Fibroblast of the aortic adventitia (primary cell): ENCODE measurements at regions not wholly inside any gene's neighbourhood (a gene's known extent, or its start where the extent isn't known, plus 50 kb on each side); places are given as distances from the start of the nearest gene placed in this dataset.

Experiments used
- DNase-seq: peaks from one replicate; pipeline ENCODE4 v3.0.0-alpha.2; 2010; ENCODE audit warnings: low read depth
- H3K4me3 ChIP-seq: 2 replicates; pipeline ENCODE4 v1.5.1; 2011; ENCODE audit warnings: low read depth, mild to moderate bottlenecking, control low read depth, low read length, moderate library complexity
- TF ChIP-seq, protein P1 (sequence below): IDR thresholded peaks from 2 replicates; pipeline ENCODE4 v1.5.1; 2011; ENCODE audit warnings: mild to moderate bottlenecking, low read length, control low read depth, inconsistent platforms; ENCODE audit not compliant: insufficient read depth

DNA sequence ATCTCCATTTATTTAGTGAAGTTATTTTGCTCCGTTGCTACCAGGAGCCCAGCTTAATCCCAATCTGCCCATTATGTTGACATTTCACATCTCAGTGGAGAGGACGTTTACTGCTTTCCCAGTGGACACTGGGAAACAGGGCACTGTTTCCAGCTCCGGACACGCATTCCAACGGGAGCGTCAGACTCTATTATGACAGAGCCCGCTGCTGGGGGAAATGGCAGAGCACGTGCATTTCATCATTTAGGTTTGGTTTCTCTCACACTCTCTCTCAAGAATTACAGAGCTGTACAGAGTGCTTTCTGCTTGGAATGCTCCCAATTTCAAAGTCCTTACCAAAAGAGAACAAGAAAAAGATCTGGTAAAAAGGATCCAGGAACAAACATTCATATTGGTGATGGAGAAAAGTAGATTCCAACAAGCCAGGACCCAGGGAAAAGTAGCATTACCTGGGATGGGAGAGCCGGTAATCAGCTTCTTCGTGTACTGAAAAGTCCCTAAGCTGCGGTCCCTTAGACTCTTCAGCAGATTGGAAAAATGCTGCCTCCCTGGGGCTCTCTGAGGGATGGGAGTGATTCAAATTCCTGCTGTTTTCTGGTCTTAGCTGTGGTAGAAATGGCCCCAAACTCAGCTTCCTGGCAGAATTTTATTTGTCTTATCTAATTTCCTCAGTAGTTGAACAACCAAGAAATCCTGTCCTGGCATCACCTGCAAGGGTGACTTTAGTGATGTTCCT is 136.0 kb upstream of the THBS1 start:
- no peak overlapping the region for H3K4me3 ChIP-seq
- TF ChIP-seq, protein P1, sequence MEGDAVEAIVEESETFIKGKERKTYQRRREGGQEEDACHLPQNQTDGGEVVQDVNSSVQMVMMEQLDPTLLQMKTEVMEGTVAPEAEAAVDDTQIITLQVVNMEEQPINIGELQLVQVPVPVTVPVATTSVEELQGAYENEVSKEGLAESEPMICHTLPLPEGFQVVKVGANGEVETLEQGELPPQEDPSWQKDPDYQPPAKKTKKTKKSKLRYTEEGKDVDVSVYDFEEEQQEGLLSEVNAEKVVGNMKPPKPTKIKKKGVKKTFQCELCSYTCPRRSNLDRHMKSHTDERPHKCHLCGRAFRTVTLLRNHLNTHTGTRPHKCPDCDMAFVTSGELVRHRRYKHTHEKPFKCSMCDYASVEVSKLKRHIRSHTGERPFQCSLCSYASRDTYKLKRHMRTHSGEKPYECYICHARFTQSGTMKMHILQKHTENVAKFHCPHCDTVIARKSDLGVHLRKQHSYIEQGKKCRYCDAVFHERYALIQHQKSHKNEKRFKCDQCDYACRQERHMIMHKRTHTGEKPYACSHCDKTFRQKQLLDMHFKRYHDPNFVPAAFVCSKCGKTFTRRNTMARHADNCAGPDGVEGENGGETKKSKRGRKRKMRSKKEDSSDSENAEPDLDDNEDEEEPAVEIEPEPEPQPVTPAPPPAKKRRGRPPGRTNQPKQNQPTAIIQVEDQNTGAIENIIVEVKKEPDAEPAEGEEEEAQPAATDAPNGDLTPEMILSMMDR, result no peak
- DNase-seq, result peak; percentile 62

DNA sequence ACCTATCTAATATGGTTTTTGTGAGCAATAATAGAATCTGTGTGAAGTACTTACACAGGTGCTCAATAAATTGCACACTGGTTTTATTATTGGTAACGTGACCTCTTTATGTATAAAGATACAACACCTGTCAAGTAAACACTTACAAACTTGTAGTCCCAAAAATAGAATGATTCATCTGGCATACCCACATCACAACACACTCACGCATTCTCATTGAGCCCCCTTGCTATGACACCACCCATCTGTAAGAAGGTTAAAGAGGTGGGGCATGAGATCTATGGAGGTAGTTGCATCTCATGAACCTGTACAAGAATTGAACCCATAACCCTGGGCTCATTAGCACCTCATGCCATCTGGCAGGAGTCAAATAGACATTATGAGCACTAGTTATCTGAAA is 134.9 kb upstream of the THBS1 start:
- TF ChIP-seq, protein P1, result no peak
- no peak for DNase-seq
- H3K4me3 ChIP-seq, result no peak overlapping the region

DNA sequence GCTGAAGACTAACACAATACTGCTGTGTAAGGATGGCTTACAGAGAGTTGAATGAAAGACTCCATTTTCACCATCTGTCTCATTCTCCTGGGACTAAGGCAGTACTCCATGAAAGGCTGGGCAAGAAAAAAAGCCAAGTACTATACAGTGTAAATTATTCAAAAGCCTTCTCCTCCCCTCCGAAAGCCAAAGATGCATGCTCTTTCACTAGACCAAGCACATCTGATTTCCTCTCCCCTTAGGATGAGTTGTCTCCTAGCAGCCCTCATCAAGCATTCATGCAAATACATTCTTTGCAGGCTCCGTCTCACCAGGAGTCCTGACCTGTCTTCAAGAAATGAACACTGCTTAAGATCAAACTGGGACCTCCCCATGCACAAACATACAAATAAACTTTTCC is 133.5 kb upstream of the THBS1 start:
- no peak for DNase-seq
- TF ChIP-seq, protein P1, result no peak
- H3K4me3 ChIP-seq, result no peak overlapping the region

DNA sequence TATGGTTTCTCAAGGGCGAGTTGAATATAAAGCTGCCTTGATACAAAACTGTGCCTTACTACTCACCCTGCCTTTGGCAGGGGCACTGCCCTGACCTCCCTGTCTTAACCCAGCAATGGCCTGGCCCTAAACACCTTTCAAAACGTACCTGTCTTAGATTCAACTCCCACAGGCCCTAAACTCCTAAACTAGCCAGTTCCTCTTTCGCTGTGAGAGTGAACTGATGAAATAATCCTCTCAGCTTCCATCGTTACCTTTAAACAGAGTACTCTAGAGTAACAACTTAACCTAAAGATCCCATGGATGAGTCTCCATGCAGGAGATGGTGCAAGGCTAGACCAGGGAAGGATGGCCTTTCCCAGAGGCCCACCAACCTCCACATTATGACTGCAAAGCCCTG is 133.0 kb upstream of the THBS1 start:
- TF ChIP-seq, protein P1, result no peak
- no peak for DNase-seq
- H3K4me3 ChIP-seq, result no peak overlapping the region

DNA sequence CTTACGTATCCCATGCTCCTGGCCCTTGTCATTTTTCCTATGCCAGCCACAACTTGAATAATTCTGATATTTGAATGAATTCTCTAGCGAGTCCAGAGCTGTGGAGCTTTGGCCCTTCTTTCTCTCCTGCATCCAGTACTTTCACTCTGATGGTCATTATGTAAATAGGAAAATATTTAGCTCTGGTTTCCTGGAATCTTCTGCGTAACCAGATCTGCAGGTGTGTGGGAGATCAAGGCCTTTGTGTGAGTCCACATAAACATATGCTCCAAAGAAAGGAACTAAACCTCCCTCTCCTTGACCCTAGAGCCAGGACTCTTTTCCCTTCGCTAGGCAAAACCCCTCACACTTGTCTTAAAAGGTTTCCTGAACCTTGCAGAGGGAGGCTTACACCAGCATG is 132.5 kb upstream of the THBS1 start:
- H3K4me3 ChIP-seq, result no peak overlapping the region
- TF ChIP-seq, protein P1, result no peak
- DNase-seq, result no peak

DNA sequence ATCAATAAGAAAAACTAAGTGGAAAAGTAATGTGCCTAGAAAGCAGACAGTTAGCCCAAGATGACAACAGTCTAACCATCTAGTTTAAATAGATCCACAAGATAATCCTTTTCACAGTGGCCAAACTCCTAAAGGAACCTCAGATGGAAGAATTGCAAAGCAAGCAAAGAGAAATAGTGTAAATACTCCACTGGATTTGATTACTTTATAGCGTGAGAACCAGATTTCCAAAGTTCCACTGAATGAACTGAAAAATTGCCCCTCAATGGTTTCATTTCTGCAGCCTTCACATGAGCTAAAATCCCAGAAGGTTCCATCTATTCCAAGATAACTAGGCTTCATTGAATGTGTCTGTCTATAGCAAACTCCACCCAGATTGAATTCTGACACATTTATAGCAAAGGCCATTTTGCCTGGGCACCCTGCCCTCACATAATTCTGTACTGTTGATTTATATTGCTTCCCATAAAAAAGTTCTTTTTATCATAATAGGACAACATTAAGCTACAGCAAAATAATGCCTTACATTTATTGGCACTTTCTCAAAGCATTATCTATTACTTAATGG is 129.7 kb upstream of the THBS1 start:
- DNase-seq, result no peak
- TF ChIP-seq, protein P1, result no peak
- no peak overlapping the region for H3K4me3 ChIP-seq
